Erythroblast (primary cell): ENCODE measurements at regions not wholly inside any gene's neighbourhood (a gene's known extent, or its start where the extent isn't known, plus 50 kb on each side); places are given as distances from the start of the nearest gene placed in this dataset.

ENCODE experiments used
- GATA1 ChIP-seq: IDR thresholded peaks from 2 replicates; pipeline ENCODE4 v1.6.1; 2011; ENCODE audit warnings: low read depth, mild to moderate bottlenecking, control low read depth, low read length, moderate library complexity
- POLR2A ChIP-seq: IDR thresholded peaks from 2 replicates; pipeline ENCODE4 v1.6.1; 2011; ENCODE audit warnings: mild to moderate bottlenecking, low read length

GRCh38 chr16:49924078-49924477, 68.2 kb upstream of the ZNF423 start:
- TF ChIP-seq POLR2A (no peak), GATA1 (no peak)
